ACHN (cell line): ENCODE measurements at regions not wholly inside any gene's neighbourhood (a gene's known extent, or its start where the extent isn't known, plus 50 kb on each side); places are given as distances from the start of the nearest gene placed in this dataset.

Source experiments
- DNase-seq: peaks from one replicate; pipeline ENCODE4 v3.0.0-alpha.2; 2015
- in situ Hi-C: cut with HindIII; loops from 2 replicates; pipeline ENCODE4 v1.10.0; 2017; ENCODE audit warnings: low sequenced_read_pairs, low pct_ligation_motif_present, low pct_unique_long_range_greater_than_20kb

GRCh38 chr4:10761903-10762302 is 77.3 kb upstream of the CLNK start:
- in situ Hi-C loops: no loop called here
- no peak for DNase-seq

- in situ Hi-C loops: no loop called here
- no peak for DNase-seq
Observed at GRCh38 chr4:10760086-10760485, 75.5 kb upstream of the CLNK start.

- DNase-seq: no peak
- in situ Hi-C loops: no loop called here
Observed at GRCh38 chr4:10758906-10759305, 74.3 kb upstream of the CLNK start.

- DNase-seq: no peak
- in situ Hi-C loops: no loop called here
Observed at GRCh38 chr4:10753856-10754402, 69.4 kb upstream of the CLNK start.

- DNase-seq: no peak
- in situ Hi-C loops: no loop called here
Observed at GRCh38 chr4:10753336-10753735, 68.8 kb upstream of the CLNK start.

GRCh38 chr4:10750714-10751113 is 66.1 kb upstream of the CLNK start:
- no peak for DNase-seq

GRCh38 chr4:10747186-10747585 is 62.6 kb upstream of the CLNK start:
- no peak for DNase-seq
- in situ Hi-C loops: no loop called here

More at GRCh38 chr4:10750714-10751113, 66.1 kb upstream of the CLNK start:
- in situ Hi-C loops: no loop called here

- in situ Hi-C loops: no loop called here
- no peak for DNase-seq
Observed at GRCh38 chr4:10746371-10747171, 62.0 kb upstream of the CLNK start.

GRCh38 chr4:10743357-10743756 is 58.8 kb upstream of the CLNK start:
- in situ Hi-C loops: no loop called here
- no peak for DNase-seq

GRCh38 chr4:10741961-10742699 is 57.6 kb upstream of the CLNK start:
- no peak for DNase-seq
- in situ Hi-C loops: no loop called here

GRCh38 chr4:10740891-10741620 is 56.5 kb upstream of the CLNK start:
- in situ Hi-C loops: no loop called here

GRCh38 chr4:10740251-10740650 is 55.7 kb upstream of the CLNK start:
- in situ Hi-C loops: no loop called here
- no peak for DNase-seq

More at GRCh38 chr4:10740891-10741620, 56.5 kb upstream of the CLNK start:
- no peak for DNase-seq

- in situ Hi-C loops: no loop called here
- no peak for DNase-seq
Observed at GRCh38 chr4:10738826-10739489, 54.4 kb upstream of the CLNK start.

GRCh38 chr4:10737337-10737736 is 52.8 kb upstream of the CLNK start:
- DNase-seq: no peak
- in situ Hi-C loops: no loop called here

- no peak for DNase-seq
- in situ Hi-C loops: no loop called here
Observed at GRCh38 chr4:10736895-10737294, 52.3 kb upstream of the CLNK start.

- no peak for DNase-seq
- in situ Hi-C loops: no loop called here
Observed at GRCh38 chr4:10736266-10736665, 51.7 kb upstream of the CLNK start.

GRCh38 chr4:10734697-10735096 is 50.1 kb upstream of the CLNK start:
- no peak for DNase-seq

More at GRCh38 chr4:10734697-10735096, 50.1 kb upstream of the CLNK start:
- in situ Hi-C loops: no loop called here
